ENCODE measurements at regions not wholly inside any gene's neighbourhood (a gene's known extent, or its start where the extent isn't known, plus 50 kb on each side); places are given as distances from the start of the nearest gene placed in this dataset.

- TF ChIP-seq TCF12 (IDR thresholded peaks at IDR 0.05; ENCODE audit: low read depth) (no peak), REST (IDR thresholded peaks at IDR 0.05; ENCODE audit: low read depth) (no peak), TAF1 (IDR thresholded peaks at IDR 0.05; ENCODE audit: low read depth) (no peak), MAX (IDR thresholded peaks at IDR 0.05) (no peak), EP300 (IDR thresholded peaks at IDR 0.05; ENCODE audit: borderline replicate concordance) (no peak), CREB1 (IDR thresholded peaks at IDR 0.05; ENCODE audit: low read depth) (no peak), USF1 (IDR thresholded peaks at IDR 0.05) (no peak), ZBTB7A (IDR thresholded peaks at IDR 0.05; ENCODE audit: low read depth) (no peak), NFIC (IDR thresholded peaks at IDR 0.05) (no peak), CEBPB (IDR thresholded peaks at IDR 0.05) (no peak), FOXM1 (IDR thresholded peaks at IDR 0.05; ENCODE audit: borderline replicate concordance, low read depth) (no peak), RAD21 (IDR thresholded peaks at IDR 0.05; ENCODE audit: low read depth) (no peak), TEAD4 (IDR thresholded peaks at IDR 0.05) (no peak)
Observed at GRCh38 chr13:72146816-72147215, 279.8 kb upstream of the DACH1 start.

GRCh38 chr13:72145383-72145782, 278.4 kb upstream of the DACH1 start:
- no peak for TF ChIP-seq USF1 (IDR thresholded peaks at IDR 0.05)
- TF ChIP-seq MAX (IDR thresholded peaks at IDR 0.05), result no peak
- TF ChIP-seq EGR1 (IDR thresholded peaks at IDR 0.05), result no peak
- TF ChIP-seq REST (IDR thresholded peaks at IDR 0.05; ENCODE audit: low read depth), result no peak
- no peak for TF ChIP-seq EP300 (IDR thresholded peaks at IDR 0.05; ENCODE audit: borderline replicate concordance)
- TF ChIP-seq TCF12 (IDR thresholded peaks at IDR 0.05; ENCODE audit: low read depth), result no peak
- no peak for TF ChIP-seq TAF1 (IDR thresholded peaks at IDR 0.05; ENCODE audit: low read depth)
- no peak for TF ChIP-seq FOXM1 (IDR thresholded peaks at IDR 0.05; ENCODE audit: borderline replicate concordance, low read depth)
- no peak for TF ChIP-seq TEAD4 (IDR thresholded peaks at IDR 0.05)
- TF ChIP-seq YY1 (IDR thresholded peaks at IDR 0.05; ENCODE audit: low read depth), result no peak
- TF ChIP-seq NFIC (IDR thresholded peaks at IDR 0.05), result no peak
- no peak for TF ChIP-seq CREB1 (IDR thresholded peaks at IDR 0.05; ENCODE audit: low read depth)
- TF ChIP-seq CEBPB (IDR thresholded peaks at IDR 0.05), result no peak
- no peak for TF ChIP-seq RAD21 (IDR thresholded peaks at IDR 0.05; ENCODE audit: low read depth)

- TF ChIP-seq TEAD4 (IDR thresholded peaks at IDR 0.05) (no peak), FOXM1 (IDR thresholded peaks at IDR 0.05; ENCODE audit: borderline replicate concordance, low read depth) (no peak), TAF1 (IDR thresholded peaks at IDR 0.05; ENCODE audit: low read depth) (no peak), USF1 (IDR thresholded peaks at IDR 0.05) (no peak), MAX (IDR thresholded peaks at IDR 0.05) (no peak), EP300 (IDR thresholded peaks at IDR 0.05; ENCODE audit: borderline replicate concordance) (no peak), CREB1 (IDR thresholded peaks at IDR 0.05; ENCODE audit: low read depth) (no peak), YY1 (IDR thresholded peaks at IDR 0.05; ENCODE audit: low read depth) (no peak), NFIC (IDR thresholded peaks at IDR 0.05) (no peak), ZBTB7A (IDR thresholded peaks at IDR 0.05; ENCODE audit: low read depth) (no peak), EGR1 (IDR thresholded peaks at IDR 0.05) (no peak), RAD21 (IDR thresholded peaks at IDR 0.05; ENCODE audit: low read depth) (no peak), CEBPB (IDR thresholded peaks at IDR 0.05) (no peak), REST (IDR thresholded peaks at IDR 0.05; ENCODE audit: low read depth) (no peak)
Observed at GRCh38 chr13:72144636-72145035, 277.6 kb upstream of the DACH1 start.
